GM18909 (cell line): ENCODE measurements at regions not wholly inside any gene's neighbourhood (a gene's known extent, or its start where the extent isn't known, plus 50 kb on each side); places are given as distances from the start of the nearest gene placed in this dataset.

Source experiments
- ATAC-seq: cut with Tn5 transposase; IDR thresholded peaks from one replicate; pipeline ENCODE4 v1.9.1; 2021; ENCODE audit warnings: mild to moderate bottlenecking; ENCODE audit not compliant: unreplicated experiment, poor library complexity

- ATAC-seq = no peak
These were observed 127.4 kb upstream of the FOXF1 start for GRCh38 chr16:86382774-86383407.

- no peak for ATAC-seq
These were observed 126.7 kb upstream of the FOXF1 start for GRCh38 chr16:86383488-86384262.

- no peak for ATAC-seq
These were observed 126.1 kb upstream of the FOXF1 start for GRCh38 chr16:86384263-86384649.

GRCh38 chr16:86384980-86385379, 125.3 kb upstream of the FOXF1 start:
- ATAC-seq = no peak

GRCh38 chr16:86387468-86388440, 122.6 kb upstream of the FOXF1 start:
- no peak for ATAC-seq

GRCh38 chr16:86388976-86389375, 121.4 kb upstream of the FOXF1 start:
- no peak for ATAC-seq

GRCh38 chr16:86389566-86390328, 120.6 kb upstream of the FOXF1 start:
- ATAC-seq = no peak

- no peak for ATAC-seq
These were observed 120.0 kb upstream of the FOXF1 start for GRCh38 chr16:86390335-86390734.

- ATAC-seq = no peak
These were observed 118.8 kb upstream of the FOXF1 start for GRCh38 chr16:86391486-86391885.

GRCh38 chr16:86391984-86392383, 118.3 kb upstream of the FOXF1 start:
- no peak for ATAC-seq

- no peak for ATAC-seq
These were observed 117.7 kb upstream of the FOXF1 start for GRCh38 chr16:86392436-86393152.

- no peak for ATAC-seq
These were observed 116.3 kb upstream of the FOXF1 start for GRCh38 chr16:86393907-86394626.

GRCh38 chr16:86395477-86395876, 114.8 kb upstream of the FOXF1 start:
- ATAC-seq = no peak

- no peak for ATAC-seq
These were observed 113.9 kb upstream of the FOXF1 start for GRCh38 chr16:86396422-86396821.

GRCh38 chr16:86396901-86397311, 113.4 kb upstream of the FOXF1 start:
- ATAC-seq = no peak

- ATAC-seq = no peak
These were observed 112.1 kb upstream of the FOXF1 start for GRCh38 chr16:86398201-86398600.

GRCh38 chr16:86398622-86399021, 111.7 kb upstream of the FOXF1 start:
- ATAC-seq = no peak

- ATAC-seq = no peak
These were observed 109.2 kb upstream of the FOXF1 start for GRCh38 chr16:86401126-86401525.

- no peak for ATAC-seq
These were observed 107.2 kb upstream of the FOXF1 start for GRCh38 chr16:86403085-86403484.
